DOHH2 (cell line): ENCODE measurements at regions not wholly inside any gene's neighbourhood (a gene's known extent, or its start where the extent isn't known, plus 50 kb on each side); places are given as distances from the start of the nearest gene placed in this dataset.

Source experiments
- EZH2phosphoT487 ChIP-seq: fragments of 200-600 bp; sonication (generic); IDR thresholded peaks from 2 replicates; pipeline ENCODE4 v1.6.1; 2017; ENCODE audit warnings: borderline replicate concordance, mild to moderate bottlenecking, antibody characterized with exemption, low read length, moderate library complexity, mixed read lengths
- TF ChIP-seq, protein P1 (sequence below): fragments of 200-600 bp; sonication (generic); IDR thresholded peaks from one replicate; pipeline ENCODE4 v1.5.1; 2014; ENCODE audit warnings: antibody characterized with exemption, mild to moderate bottlenecking, low read depth, low read length; ENCODE audit not compliant: poor library complexity, severe bottlenecking

DNA sequence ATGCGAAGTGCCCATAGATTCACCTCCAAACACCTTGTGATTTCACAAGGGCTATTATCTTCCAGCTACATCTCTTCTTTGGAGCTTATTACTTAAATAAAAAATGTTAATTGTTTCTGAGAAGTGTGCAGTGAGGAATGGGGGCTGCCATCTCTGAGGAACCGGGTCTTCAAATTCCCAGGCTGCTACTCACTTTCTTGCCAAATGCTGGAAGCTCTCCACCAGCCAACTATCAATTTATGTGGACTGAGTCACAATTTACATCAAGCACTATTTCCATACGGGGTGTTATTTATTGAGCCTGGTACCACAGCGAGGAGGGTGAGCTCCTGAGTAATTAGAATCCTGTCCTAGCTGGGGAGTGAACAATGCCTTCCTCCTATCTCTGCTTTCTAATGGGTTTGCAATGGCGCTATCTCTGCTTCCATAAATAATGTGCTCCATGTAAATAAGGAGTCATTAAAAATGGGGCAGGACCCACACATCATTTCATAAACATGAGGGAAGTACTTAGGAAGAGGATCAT is 898.3 kb downstream of the VRK1 start:
- TF ChIP-seq, protein P1, sequence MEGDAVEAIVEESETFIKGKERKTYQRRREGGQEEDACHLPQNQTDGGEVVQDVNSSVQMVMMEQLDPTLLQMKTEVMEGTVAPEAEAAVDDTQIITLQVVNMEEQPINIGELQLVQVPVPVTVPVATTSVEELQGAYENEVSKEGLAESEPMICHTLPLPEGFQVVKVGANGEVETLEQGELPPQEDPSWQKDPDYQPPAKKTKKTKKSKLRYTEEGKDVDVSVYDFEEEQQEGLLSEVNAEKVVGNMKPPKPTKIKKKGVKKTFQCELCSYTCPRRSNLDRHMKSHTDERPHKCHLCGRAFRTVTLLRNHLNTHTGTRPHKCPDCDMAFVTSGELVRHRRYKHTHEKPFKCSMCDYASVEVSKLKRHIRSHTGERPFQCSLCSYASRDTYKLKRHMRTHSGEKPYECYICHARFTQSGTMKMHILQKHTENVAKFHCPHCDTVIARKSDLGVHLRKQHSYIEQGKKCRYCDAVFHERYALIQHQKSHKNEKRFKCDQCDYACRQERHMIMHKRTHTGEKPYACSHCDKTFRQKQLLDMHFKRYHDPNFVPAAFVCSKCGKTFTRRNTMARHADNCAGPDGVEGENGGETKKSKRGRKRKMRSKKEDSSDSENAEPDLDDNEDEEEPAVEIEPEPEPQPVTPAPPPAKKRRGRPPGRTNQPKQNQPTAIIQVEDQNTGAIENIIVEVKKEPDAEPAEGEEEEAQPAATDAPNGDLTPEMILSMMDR: no peak
- TF ChIP-seq EZH2phosphoT487: no peak
